HL-60/S4 (cell line): ENCODE measurements at regions not wholly inside any gene's neighbourhood (a gene's known extent, or its start where the extent isn't known, plus 50 kb on each side); places are given as distances from the start of the nearest gene placed in this dataset.

ENCODE experiments used
- in situ Hi-C: fragments of 300-500 bp; cut with MboI; formaldehyde crosslinking; loops from 2 replicates; pipeline ENCODE4 v1.14.3; 2022; ENCODE audit warnings: low sequenced_read_pairs

DNA sequence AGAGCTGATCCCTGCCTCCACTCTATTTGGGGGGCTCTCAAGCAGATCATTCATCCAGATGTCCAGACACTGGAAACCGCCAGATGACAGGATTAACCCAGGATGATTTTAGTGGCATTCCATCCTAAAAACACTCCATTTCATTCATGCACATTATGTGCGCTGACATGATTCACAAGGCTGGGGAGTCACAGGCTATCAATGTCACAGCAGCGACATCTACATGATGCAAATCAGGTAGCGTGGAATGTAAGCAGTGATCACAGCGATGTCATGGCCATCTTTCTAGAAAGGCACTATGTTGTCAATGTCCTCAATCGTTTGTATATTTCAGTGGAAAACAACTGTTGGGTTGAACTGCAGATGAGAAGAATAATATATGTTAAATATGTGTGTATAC lies 331.5 kb upstream of the MSX2 start:
- in situ Hi-C loops: no loop called here

- in situ Hi-C loops: no loop called here
Measured at GRCh38 chr5:174396541-174396940, 327.8 kb upstream of the MSX2 start.

DNA sequence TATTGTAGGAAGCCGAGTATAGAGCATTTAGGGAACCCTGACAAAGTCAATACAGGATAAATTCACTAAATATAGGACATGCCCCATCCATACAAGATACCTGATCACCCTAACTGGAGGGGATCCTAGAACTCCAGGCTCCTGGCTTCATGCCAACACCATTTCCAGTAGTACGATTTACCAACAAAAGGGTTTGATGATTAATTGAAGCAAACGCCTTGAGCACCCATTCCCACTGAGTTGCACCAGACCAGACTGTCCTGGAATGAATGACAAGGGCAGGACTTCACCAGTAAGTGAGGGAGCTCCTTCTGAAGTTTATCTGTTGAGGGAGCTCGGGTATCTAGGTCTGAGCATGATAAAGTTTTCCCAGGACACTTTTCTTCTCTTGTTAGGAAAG lies 327.2 kb upstream of the MSX2 start:
- in situ Hi-C loops: no loop called here

- in situ Hi-C loops: no loop called here
Measured at GRCh38 chr5:174398171-174398570, 326.2 kb upstream of the MSX2 start.

GRCh38 chr5:174399411-174399810 lies 325.0 kb upstream of the MSX2 start:
- in situ Hi-C loops: no loop called here

DNA sequence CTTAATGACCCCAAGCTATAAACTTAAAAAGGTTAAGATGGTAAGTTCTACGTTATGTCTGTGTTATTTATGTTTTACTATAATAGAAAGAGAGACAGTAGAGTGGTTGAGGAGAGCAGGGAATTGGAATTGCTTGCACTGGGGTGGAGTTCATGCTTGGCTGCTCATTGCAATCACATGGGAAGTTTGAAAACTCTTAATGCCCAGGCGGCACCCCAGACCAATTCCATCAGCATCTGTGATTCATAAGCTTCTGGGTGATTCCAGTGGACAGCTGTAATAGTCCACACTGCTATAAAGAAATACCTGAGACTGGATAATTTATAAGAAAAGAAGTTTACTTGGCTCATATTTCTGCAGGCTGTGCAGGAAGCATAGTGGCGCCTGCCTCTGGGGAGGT lies 323.9 kb upstream of the MSX2 start:
- in situ Hi-C loops: no loop called here

DNA sequence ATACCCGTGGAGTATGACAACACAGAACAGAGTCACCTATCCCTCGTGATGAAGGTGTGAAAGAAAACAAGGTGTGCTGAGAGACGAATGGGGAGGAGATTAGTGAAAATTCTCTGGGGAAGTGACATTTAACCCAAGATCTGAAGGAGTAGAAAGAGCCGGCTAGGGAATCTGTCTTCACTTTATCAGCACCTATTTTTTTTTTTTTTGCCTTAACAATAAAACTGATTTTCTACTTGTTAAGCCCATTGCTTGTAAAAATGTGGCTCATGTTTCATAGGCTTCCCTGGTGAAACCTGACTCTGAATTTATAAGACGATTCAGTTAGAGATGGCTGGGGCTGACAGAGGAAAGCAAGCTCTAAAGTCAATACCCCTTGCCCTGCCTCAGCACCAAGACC lies 322.6 kb upstream of the MSX2 start:
- in situ Hi-C loops: no loop called here

- in situ Hi-C loops: no loop called here
Measured at GRCh38 chr5:174402222-174402812, 322.1 kb upstream of the MSX2 start.

GRCh38 chr5:174404848-174405247 lies 319.5 kb upstream of the MSX2 start:
- in situ Hi-C loops: no loop called here

DNA sequence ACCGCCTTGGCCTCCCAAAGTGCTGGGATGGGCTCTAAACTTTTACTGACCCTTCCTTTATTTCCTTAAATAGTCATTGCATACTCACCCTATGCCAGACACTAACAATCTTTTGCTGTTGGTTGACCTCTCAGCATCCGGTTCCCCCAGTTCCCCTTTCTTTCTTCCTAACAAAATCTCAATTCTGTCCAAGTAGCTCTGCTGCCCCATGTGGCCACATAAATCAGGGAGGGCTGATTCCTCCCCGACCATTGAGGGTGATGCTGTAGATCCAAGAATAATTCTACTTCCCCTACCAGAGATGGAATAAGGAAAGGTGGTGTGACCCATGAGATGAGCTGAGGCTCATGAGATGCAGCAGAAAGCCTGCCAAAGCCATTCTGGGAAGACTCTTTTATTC lies 315.3 kb upstream of the MSX2 start:
- in situ Hi-C loops: no loop called here

- in situ Hi-C loops: loop anchor here (10.0 kb wide), 1 partner anchor 385 kb away; no protein-coding TSS in a partner anchor
Measured at GRCh38 chr5:174409971-174410370, 314.4 kb upstream of the MSX2 start.

GRCh38 chr5:174410716-174411478 lies 313.5 kb upstream of the MSX2 start:
- in situ Hi-C loops: loop anchor here (10.0 kb wide), 1 partner anchor 384 kb away; no protein-coding TSS in a partner anchor

- in situ Hi-C loops: loop anchor here (10.0 kb wide), 1 partner anchor 383 kb away; no protein-coding TSS in a partner anchor
Measured at GRCh38 chr5:174411479-174411819, 312.9 kb upstream of the MSX2 start.

DNA sequence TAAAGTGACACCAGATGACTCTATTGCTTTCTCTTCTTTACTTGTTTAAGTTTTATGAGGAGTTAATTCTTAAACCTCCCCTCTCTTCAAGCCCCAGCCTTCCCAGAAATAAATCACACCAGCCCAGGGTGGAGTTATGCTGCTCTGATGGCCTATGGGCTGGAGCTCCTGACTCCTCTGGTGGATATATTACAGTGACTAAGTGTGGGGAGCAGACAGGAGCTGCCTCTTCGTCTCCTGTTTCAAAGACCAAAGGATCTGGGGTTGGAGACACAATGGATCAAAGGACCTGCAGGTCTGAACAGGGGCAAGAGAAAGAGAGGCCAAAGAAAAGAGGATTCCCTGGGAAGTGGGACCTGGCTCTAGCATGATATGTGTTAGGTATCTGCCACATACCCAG lies 312.0 kb upstream of the MSX2 start:
- in situ Hi-C loops: loop anchor here (10.0 kb wide), 1 partner anchor 382 kb away; no protein-coding TSS in a partner anchor

- in situ Hi-C loops: loop anchor here (10.0 kb wide), 1 partner anchor 382 kb away; no protein-coding TSS in a partner anchor
Measured at GRCh38 chr5:174412941-174413340, 311.4 kb upstream of the MSX2 start.

GRCh38 chr5:174413567-174414314 lies 310.6 kb upstream of the MSX2 start:
- in situ Hi-C loops: loop anchor here (10.0 kb wide), 1 partner anchor 381 kb away; no protein-coding TSS in a partner anchor

DNA sequence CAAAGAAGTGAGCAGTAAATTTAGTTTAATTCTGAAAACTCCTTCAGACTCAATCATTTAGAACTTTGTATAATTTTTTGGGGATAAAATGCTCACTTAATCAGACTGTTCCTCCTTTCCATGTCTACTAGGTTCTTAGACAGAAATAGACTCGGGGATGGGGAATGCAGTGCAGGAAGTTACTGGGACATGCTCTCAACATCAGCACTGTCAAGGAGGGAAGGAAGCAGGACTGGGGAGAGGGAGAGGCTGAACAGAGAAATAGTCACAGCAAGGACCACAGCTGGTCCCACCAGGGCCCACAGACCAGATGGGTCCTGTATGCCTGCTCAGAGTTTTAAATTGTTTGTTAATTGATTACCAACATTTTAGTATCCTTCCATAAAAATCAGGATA lies 310.1 kb upstream of the MSX2 start:
- in situ Hi-C loops: loop anchor here (10.0 kb wide), 1 partner anchor 380 kb away; no protein-coding TSS in a partner anchor

- in situ Hi-C loops: loop anchor here (10.0 kb wide), 1 partner anchor 376 kb away; no protein-coding TSS in a partner anchor
Measured at GRCh38 chr5:174418809-174419539, 305.4 kb upstream of the MSX2 start.

DNA sequence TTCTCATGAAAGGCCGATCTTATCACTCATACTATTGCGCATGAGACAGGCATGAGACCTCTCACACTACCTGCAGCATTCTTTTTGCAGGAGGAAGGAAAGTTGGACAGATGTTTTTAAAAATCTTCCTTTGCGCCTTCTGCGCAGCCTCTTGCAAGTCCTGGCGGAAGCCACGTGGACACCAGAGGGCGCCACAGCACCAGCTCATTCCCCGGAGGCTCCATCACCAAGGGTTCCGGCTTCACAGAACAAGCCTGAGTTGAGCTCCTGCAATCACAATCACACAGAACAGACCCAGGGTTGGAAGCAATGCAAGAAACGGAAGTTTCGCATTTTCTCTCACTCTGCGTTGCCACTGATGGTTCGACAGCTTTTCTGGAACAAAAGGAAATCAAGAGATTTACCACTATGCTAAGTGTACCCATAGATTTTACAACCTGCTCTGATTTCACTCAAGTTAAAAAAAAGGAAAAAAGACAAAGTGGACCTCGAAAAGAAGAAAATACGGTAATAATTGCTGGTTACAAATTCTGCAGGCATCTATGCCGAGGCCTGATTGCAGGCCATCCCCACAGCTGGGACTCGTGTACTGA lies 304.7 kb upstream of the MSX2 start:
- in situ Hi-C loops: loop anchor here (10.0 kb wide), 1 partner anchor 375 kb away; no protein-coding TSS in a partner anchor

GRCh38 chr5:174420651-174421407 lies 303.6 kb upstream of the MSX2 start:
- in situ Hi-C loops: no loop called here
